HG03175 (cell line): ENCODE measurements at regions not wholly inside any gene's neighbourhood (a gene's known extent, or its start where the extent isn't known, plus 50 kb on each side); places are given as distances from the start of the nearest gene placed in this dataset.

Experiments
- ATAC-seq: cut with Tn5 transposase; IDR thresholded peaks from one replicate; pipeline ENCODE4 v1.9.1; 2021; ENCODE audit warnings: mild to moderate bottlenecking, moderate library complexity; ENCODE audit not compliant: unreplicated experiment

DNA sequence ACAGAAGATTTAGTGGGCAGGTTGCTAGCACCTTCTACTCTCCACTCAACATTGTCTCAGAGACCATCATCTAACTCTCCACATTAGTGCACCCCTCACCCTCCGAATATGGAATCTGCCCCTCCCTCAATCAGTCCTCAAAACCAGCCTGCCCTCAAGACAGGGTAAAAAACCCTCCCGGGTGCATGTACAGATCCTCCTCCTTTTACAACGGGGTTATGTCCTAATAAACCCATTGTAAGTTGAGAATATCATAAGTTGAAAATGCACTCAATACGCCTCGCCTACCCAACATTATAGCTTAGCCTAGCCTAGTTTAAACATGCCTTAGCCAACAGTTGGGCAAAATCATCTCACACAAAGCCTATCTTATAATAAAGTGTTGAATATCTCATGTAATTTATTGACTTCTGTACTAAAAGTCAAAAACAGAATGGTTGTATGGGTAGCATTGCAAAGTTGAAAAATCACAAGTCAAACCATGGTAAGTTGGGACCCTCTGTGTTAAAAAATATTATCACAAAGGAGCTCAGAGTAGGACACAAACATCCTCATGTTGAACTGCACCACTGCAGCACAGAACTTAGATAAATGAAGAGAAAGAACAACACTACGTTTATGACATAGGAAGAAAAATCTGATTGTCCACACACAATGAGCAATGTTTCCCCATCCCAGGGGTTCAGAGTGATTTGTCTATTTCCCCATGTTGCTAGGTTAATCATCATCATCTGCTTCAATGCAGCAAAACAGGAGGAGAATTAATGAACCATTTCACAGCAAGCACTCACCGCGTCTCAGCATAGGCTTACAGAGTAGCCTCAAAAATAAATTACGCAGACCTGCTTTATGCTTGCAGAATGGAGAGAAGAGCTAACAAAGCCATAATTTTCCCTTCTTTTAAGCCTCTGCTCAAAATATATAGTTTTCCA, 184.1 kb upstream of the ARL4C start:
- no peak for ATAC-seq

DNA sequence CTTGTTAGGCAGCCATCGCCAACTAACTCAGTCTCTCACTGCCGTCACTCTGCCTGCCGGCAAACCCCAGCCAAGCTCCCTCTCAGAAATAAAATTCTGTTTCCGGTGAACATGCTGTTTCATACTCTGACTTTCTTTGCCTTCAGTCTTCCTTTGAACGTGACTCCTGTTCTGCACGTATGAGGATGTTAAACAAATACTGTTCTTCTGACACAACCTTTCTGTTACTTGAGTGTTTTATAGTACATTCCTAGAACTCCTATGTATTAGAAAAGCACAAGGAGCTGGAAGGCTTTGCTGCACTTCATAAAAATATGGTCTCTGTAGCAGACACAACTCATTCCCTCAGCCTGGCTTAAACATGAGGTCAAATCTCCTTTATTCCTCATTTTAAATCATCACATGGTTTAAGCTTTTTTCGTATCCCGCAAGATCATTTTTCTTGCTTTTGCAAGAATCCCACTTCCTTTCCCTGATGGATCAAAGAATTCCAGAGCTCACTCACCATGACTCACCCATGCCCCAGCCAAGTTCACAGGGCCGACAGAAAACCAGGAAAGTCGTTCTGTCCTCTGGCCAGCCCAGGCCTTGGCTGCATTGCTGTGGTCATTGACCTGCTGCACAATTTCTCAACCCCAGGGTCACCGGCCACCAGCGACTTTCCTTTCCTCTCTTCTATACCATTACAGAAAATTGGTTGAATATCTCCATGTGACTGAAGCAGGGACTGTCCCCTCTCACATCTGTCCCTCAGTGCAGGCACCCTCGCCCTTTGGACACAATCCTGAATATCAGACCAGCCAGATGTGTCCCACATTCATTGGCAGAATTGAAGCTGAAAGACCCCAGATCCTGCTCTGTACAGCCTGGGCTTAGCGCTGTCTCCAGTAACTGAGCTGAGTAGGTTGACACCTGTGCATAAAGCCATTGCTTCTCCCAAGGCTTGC, 183.1 kb upstream of the ARL4C start:
- no peak for ATAC-seq

DNA sequence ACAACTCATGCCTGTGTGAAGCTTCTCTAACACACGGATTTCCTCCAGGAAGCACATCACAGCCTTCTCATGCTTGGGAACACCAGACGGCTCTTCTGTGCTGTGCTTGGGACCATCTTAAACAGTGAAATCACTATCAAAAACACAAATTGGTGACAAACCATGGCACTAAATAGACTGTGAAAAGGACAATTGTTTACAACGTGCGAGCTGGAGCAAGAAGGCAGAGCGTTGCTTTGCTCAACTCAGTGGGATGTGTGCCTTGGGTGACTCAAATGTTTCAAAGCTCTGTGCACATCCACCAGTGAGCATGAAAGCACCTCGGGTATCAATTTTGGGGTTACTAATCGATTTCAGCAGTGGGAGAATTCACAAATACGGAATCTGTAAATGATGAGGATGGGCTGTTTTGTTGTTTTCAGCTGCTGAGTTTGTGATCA, 182.4 kb upstream of the ARL4C start:
- ATAC-seq = no peak

DNA sequence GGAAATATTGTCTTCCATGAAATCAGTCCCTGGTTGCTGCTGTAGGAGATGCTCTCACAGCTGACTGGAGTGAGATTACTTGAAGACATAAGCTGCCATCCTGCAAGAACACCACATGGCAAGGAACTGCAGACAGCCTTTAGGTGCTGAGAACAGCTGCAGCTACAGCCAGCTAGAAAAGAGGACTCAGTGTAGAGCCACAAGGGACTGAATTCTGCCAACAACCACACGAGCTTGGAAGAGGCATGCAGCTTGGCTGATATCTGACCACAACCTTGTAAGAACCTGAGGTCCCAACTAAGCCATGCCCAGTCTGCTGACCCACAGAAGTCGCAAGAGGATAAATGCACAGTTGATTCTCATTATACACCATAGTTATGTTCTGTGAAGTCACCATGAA, 181.8 kb upstream of the ARL4C start:
- ATAC-seq = no peak

DNA sequence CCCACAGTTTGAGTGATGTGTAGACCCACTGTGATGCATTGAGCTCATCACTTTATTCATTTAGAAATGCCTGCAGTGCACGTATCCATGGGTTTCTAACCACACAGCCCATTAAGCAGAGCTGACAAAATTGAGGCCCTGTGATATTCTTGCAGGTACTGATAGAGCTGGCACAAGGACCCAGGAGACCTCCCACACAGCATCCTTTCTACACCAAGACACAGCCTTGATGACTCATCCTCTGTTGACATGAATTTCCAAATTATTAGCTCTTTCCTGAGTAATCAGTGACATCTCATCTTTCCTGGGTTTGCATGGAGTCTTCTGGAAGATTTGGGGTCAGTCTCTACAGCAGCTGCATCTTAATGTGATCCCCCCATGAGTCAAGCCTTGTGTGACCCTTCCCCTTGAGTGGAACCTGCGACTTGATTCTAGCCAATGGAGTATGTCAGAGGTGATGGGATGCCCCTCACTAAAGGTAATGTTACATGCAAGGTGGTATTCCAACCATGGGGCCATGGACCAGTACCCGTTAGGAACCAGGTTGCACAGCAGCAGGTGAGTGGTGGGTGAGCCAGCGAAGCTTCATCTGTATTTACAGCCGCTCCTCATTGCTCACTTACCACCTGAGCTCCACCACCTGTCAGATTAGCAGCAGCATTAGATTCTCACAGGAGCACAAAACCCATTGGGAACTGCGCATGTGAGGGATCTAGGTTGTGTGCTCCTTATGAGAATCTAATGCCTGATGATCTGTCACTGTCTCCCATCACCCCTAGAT, 181.1 kb upstream of the ARL4C start:
- no peak for ATAC-seq

DNA sequence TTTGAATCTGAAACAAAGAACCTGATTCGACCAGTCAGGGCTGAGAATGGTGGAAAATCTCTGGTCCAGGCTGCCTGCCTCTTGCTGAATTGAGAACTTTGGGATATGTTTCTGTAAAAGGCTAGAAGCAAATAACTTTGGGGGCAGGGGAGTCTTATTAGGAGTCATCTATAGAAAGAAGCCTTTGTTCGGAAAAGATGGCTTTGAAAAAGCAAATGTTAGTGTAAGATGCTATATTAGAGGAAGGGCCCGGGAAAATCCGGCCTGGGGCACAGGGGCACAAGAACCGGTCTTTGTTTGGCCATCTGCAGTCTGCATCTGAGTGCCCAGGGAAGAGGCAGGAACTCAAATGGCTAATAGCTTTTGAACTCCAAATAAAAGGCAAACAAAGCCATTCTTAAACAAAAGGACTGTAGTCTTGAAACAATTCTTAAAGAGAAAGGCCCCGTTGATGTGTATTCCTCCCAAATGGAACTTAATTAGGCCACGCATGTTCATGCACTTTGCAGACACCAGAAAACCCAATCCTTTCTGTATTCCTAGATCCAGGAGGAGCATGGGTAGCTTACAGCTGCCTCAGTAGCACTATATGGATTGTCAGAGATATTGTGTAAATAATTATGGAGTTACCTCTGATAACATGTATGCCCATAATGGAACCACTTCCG, 180.0 kb upstream of the ARL4C start:
- ATAC-seq = no peak

DNA sequence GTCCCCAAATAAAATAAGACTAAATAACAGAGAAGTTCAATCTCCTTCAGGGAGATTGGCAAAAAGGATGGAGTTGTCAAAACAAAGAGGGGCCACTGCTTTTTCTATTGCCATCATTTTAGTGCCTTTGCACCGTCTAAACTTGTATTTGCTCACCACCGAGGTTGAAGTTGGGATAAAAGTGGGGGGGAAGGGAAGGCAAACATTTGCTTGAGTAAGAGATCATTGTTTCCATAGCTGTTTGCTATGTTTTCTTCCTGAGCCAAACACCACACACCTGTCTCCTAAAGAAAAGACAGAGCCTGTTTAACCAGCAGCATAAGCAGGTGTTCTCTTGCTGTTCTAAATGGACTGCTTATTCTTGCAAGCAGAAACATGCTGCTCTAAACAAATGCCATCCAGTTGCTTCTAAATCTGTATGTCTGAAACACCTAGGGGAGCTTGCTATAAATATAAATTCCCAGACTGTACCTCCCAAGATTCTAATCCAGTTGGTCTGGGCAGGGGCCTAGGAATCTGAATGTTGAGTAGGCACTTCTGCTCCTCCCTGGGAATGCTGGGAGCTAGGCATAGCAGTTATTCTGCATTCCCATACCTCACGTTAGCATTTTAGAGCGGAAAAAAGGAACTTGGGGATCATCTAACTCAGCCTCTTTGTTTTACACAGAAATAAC, 179.4 kb upstream of the ARL4C start:
- no peak for ATAC-seq

DNA sequence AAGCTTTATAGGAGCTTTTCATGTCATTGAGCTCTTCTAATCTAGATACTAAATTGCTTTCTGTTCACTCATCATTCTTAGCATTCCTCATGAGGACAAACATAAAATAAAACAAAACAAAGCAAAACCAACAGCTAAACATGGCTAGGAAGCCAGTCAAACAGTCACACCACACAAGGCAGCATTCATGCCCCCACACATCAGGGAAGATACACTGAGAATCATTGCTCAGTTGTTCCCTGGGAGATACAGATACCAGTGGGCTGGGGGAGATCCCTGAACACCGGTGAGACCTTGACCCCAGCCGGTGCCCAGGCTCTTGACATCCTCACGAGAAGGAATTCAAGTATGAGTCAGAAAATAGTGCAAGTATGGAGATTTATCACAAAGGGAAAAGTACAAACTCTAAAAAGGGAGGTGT, 177.9 kb upstream of the ARL4C start:
- ATAC-seq = no peak

DNA sequence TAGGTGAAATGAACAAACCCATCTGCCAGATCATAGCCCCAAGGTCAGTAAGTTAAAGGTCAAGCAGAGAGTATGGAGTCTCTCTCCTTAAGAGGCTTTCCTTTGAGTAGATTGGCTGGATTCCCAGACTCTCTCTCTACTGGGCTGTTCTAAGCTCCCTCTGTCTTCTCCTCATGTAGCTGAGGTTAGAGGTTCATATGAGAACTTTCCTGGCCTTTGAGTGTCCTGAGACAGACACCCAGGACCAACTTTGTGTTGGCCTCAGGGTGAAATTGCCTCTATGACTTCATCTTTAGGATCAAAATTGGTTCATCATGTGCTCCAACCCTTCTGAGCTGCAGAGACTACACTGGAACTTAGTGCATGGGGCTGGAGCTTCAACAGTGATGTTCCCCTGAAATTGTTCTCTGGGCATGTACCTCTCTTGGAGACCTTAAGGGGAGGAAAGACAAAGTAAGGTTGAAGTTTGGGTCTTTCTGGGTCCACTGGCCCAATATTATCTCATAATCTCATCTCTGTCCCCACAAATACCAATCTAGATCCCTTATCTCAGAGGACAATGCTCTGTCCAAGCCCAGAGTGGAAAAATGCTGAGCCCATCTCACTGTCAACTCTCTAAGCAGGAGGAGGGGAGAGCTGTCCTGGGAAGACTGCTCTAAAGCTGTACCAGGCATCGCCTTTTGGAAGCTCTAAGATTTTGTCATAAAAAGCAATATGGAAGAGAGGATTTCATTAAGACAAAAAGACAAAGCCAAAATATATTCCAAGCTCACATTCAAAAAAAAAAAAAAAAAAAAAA, 177.3 kb upstream of the ARL4C start:
- ATAC-seq = no peak

DNA sequence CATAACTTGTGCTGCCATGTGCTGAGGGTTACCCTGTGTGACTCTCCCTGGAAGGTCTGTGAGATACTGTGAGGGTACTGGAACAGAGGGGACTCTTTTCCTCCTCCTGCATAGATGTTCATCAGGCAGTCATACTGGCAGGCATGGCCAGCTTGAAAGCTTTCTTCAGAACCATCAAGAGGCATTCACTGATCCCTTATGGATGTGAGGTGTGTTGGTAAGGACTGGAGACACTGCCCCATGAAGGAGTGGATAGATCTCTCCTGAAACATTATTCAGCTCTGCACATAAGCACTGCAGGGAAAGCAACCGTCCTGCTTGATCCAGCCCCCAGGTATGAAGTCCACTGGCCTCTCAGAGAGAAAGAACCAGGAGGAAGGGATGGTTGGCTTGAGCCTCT, 176.6 kb upstream of the ARL4C start:
- ATAC-seq = no peak

DNA sequence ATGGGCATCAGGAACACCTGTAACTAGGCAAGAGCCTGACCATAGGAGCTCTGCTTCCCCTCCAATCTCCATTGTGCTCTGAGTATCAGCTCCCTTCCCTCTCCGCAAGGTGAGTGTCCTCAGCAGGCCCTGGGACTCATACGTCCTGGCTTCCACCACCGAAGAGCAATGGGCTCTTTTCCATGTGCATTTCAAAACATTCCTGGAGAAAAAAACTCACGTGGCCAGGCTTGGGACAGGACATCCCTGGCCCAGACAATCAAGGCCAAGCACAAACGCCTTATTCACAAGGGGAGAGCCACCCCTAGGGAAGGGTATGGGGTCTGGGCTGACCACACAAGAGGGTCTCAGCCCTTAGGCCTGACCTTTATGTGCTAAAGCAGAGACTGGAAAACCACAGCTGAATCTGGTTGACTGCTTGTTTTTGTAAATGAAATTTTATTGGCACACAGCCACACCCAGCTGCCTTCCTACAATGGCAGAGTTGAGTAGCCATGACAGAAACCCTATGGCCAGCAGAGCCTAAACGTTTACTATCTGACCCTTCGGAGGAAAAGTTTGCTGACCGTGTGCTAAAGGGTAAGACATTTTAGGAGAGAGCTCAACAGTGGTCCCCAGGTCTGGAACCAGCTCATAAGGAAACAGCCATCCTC, 175.7 kb upstream of the ARL4C start:
- no peak for ATAC-seq

DNA sequence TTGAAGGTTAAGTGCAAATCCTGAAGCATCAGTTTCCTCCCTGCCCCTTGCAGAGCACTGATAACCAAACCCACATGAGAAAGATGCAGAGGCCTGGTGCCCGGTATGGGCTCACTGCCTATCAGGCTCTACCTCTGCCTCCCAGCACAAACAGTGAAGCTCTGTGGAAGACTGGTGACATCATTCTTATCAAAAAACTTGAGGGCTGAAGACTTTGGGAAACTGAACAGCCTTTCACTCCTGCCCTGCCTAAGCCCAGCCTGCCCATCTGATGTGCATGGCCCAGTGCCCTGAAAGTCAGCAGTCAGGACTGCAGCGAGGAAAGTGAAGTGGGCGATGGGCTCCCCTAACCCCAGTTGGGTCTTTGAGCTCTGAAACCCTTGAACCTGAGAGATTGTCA, 174.8 kb upstream of the ARL4C start:
- no peak for ATAC-seq

DNA sequence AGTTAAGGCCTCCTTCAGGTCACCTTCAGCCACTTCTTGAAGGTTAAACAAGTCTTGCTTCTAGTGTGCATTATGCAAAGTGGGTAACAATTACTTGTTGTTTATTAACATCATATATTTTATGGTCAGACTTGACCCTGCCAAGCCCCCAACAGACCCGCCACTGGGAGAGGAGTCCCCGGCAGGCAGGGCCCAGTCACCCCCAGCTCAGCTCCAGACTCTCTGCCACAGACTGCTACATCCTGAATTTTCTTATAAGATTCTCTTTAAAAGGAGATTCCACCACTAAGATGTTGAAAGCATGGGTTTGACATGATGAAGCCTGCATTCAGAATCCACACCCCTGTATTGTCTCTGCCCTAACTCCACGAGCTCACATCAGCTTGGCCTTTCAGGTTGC, 174.3 kb upstream of the ARL4C start:
- ATAC-seq = no peak

DNA sequence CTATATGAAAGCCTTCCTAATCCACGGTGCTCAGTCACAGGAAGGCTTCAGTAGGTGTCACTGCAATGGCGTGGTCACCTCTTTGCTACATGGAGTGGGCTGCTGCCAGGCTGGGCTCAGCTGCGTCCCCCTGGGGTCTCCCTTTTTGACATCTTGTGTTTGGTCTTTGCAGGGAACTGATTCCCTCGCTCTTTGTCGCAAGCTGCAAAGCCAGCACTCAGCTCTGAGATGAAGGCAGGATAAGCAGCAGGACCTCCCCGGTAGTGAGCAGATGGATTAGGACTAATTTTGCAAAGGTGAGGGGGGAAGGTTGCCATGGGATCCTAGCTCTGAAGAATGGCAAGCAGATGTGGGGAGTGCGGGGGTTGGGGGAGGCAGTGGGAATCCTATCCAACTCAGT, 173.9 kb upstream of the ARL4C start:
- ATAC-seq = no peak

DNA sequence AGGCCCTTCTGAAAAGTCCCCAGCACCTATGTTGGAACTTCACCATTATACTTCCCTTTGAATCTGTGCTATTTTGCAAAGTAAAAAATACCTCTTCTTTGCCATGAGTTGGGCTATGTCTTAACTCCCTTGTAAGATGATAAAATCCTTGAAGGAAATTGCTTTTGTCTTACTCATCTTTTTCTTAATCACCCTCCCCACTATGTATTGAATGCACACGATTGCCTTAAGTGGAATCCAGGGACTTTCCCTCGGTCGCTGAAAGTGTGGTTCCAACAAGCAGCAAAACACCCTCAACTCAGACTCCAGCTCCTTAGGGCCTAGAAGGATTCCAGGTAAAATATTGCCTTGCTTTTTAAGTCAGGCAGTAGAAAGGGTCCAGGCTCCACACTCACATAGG, 173.2 kb upstream of the ARL4C start:
- ATAC-seq = no peak

DNA sequence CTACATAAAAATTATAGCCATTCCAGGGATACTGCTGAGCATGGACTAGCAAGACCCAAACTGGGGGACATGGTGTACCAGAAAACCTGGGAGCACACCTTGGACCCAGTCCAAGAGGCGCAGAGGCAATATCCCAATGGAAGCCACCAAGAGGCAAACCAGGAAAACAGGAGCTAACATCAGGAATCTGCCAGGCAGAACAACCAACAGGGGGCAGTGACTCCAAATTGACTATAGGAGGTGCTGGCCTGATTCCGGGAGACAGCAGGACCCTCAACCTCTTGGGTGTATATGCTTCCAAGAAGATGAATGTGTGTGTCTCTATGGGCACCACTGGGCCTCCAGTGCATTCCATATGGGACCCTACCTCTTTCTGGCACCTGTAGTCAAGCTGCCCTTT, 172.7 kb upstream of the ARL4C start:
- no peak for ATAC-seq

DNA sequence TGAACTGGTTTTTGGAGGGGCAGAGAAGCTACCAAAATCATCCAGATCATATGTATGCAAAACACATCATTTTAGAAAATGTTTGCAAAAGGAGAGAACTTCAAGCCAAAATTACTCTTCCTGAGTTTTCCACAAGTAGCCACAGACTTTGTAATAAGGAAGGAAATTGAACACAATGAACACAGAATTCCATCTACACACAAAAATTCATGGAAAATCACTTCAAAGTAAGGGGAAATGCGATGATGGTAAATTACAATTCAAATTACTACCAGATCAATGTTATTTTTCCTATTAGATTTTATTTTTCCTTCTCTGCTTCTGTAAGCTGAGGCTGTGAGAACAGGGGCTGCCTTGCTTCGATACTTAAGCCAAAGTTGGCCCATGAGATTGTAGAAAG, 172.1 kb upstream of the ARL4C start:
- no peak for ATAC-seq

DNA sequence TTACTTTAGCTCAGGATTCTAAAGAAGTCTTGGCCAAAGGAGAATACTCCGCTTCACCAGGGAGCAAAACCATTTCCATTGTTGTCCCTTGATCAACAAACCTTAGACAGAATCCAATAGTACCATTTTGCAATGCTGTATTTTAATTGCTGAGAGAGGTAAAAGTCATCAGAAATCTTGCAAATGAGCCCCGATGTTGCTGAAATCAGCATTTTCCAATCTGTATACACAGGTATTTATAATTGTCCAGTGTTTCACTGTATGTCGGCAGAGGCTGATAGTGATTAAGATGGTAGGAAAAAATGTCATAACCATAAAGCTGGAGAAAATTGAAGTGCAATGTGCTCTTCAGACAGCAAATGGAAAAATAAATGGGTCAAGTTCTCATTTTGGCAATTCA, 170.0 kb upstream of the ARL4C start:
- ATAC-seq = no peak

DNA sequence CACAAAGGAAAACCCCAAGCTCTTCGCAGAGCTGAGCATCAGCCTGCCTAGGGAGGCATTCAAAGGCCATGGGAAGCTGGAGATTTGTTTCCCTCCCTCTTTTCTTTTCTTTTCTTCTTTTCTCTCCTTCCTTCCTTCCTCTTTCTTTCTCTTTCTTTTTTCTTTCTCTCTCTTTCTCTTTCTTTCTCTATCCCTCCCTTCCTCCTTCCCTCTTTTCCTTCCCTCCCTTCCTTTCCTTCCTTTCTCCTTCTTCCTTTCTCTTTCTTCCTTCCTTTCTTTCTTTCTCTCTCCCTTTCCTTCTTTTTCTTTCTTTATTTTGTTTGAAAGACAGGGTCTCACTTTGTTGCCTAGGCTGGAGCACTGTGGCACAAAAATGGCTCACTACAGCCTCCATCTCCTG, 168.4 kb upstream of the ARL4C start:
- ATAC-seq = no peak
